ENCODE measurements at regions not wholly inside any gene's neighbourhood (a gene's known extent, or its start where the extent isn't known, plus 50 kb on each side); places are given as distances from the start of the nearest gene placed in this dataset.

DNA sequence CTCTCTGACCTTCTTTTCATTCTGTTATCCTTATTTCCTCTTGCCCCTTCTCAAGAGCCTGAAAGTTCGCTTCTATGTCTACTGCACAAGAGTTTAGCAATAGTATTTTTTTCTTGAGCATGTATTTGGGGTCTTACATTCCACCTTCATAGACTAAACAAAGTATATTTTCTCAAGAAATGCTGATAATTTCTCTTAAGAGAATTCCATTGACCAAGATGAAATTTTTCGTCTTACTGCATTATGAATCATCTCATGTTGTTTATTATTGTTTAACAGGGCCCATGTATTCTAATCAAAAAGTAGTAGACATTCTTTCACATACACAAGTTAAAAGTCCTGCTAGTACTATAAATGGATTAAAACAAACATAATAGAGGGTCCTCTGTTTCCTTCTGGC is 219.3 kb downstream of the C12orf50 start:
- Histone ChIP-seq H3K4me2 (replicated peaks; ENCODE audit: low read depth, low read length, poor library complexity, severe bottlenecking) (no peak overlapping the region), H3K9ac (ENCODE audit: low read length) (no peak overlapping the region), H3K36me3 (replicated peaks in 1 of 2; ENCODE audit: control extremely low read depth in 1 of 2, control insufficient read depth in 1 of 2, extremely low read depth in 1 of 2, insufficient read depth in 2 of 2, low read length in 1 of 2) (no peaks in the 10 kb centered on the region), H3K4me1 (ENCODE audit: control insufficient read depth in 2 of 2, insufficient read depth in 2 of 2, low read length in 2 of 2) (no peaks in the 10 kb centered on the region), H3K9me3 (ENCODE audit: control extremely low read depth in 1 of 3, control insufficient read depth in 2 of 3, insufficient read depth in 1 of 3, low read length in 2 of 3) (no peaks in the 10 kb centered on the region), H3K79me2 (ENCODE audit: control insufficient read depth, insufficient read depth, low read length) (no peaks in the 10 kb centered on the region), H3K4me3 (ENCODE audit: control extremely low read depth in 1 of 5, extremely low read depth in 1 of 5, insufficient read depth in 1 of 5, low read depth in 2 of 5, low read length in 4 of 5) (no peak overlapping the region), H3K27ac (ENCODE audit: low read length in 2 of 2) (no peak overlapping the region), H3K27me3 (replicated peaks in 1 of 4; ENCODE audit: control extremely low read depth in 1 of 4, control insufficient read depth in 3 of 4, insufficient read depth in 4 of 4, low read length in 3 of 4) (no peaks in the 10 kb centered on the region), H4K20me1 (ENCODE audit: control insufficient read depth, insufficient read depth, low read length, poor library complexity, severe bottlenecking) (no peaks in the 10 kb centered on the region), H2AFZ (ENCODE audit: insufficient read depth, low read depth, low read length, poor library complexity, severe bottlenecking) (no peak overlapping the region)
- POLR2A ChIA-PET = no interaction called here
- Mint-ChIP-seq H3K27ac (no peak overlapping the region), H3K27me3 (no peaks in the 10 kb centered on the region), H3K4me1 (no peaks in the 10 kb centered on the region), H3K9me3 (ENCODE audit: insufficient read depth) (peaks cover 2% of the 10 kb centered on the region), H3K4me3 (no peak overlapping the region)
- intact Hi-C loops (cut with micrococcal nuclease) = no loop called here
- TF ChIP-seq, protein P1, sequence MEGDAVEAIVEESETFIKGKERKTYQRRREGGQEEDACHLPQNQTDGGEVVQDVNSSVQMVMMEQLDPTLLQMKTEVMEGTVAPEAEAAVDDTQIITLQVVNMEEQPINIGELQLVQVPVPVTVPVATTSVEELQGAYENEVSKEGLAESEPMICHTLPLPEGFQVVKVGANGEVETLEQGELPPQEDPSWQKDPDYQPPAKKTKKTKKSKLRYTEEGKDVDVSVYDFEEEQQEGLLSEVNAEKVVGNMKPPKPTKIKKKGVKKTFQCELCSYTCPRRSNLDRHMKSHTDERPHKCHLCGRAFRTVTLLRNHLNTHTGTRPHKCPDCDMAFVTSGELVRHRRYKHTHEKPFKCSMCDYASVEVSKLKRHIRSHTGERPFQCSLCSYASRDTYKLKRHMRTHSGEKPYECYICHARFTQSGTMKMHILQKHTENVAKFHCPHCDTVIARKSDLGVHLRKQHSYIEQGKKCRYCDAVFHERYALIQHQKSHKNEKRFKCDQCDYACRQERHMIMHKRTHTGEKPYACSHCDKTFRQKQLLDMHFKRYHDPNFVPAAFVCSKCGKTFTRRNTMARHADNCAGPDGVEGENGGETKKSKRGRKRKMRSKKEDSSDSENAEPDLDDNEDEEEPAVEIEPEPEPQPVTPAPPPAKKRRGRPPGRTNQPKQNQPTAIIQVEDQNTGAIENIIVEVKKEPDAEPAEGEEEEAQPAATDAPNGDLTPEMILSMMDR (IDR thresholded peaks at IDR 0.05) = no peak
- no peak for TF ChIP-seq EZH2 (IDR thresholded peaks at IDR 0.05; ENCODE audit: borderline replicate concordance, insufficient read depth, low read depth, low read length, poor library complexity, severe bottlenecking)
- no CpG with 5 or more reads among the region's 2 CpGs for WGBS (ENCODE audit: insufficient coverage)
- ATAC-seq (ENCODE audit: low read depth) (no peak), DNase-seq (no peak)
- CTCF ChIA-PET = no interaction called here

DNA sequence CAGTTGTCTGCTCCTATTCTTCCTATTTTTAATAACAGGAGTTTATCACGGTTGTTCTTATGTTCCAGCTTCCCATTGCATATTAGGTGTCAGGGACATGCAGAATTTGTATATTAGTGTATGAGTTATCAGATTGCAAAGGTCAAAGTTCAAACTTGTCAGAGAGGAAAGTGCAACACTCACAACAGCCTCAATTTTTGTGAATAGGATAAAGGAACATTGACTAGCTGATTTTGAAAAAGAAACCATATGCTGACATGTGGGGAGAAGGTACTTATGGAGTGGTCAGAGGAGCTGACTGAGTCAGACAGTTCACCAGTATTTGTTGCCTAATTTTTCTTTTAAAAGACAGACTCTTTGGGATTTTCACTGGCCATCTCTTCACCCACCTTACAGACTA is 222.1 kb downstream of the C12orf50 start:
- H3K27me3 Mint-ChIP-seq = no peaks in the 10 kb centered on the region
- no peak for TF ChIP-seq EZH2 (IDR thresholded peaks at IDR 0.05; ENCODE audit: borderline replicate concordance, insufficient read depth, low read depth, low read length, poor library complexity, severe bottlenecking)
- TF ChIP-seq, protein P1 (IDR thresholded peaks at IDR 0.05) = no peak
- Histone ChIP-seq H3K9me3 (ENCODE audit: control extremely low read depth in 1 of 3, control insufficient read depth in 2 of 3, insufficient read depth in 1 of 3, low read length in 2 of 3) (no peaks in the 10 kb centered on the region), H4K20me1 (ENCODE audit: control insufficient read depth, insufficient read depth, low read length, poor library complexity, severe bottlenecking) (no peaks in the 10 kb centered on the region), H3K27me3 (replicated peaks in 1 of 4; ENCODE audit: control extremely low read depth in 1 of 4, control insufficient read depth in 3 of 4, insufficient read depth in 4 of 4, low read length in 3 of 4) (no peaks in the 10 kb centered on the region), H3K79me2 (ENCODE audit: control insufficient read depth, insufficient read depth, low read length) (no peaks in the 10 kb centered on the region), H3K36me3 (replicated peaks in 1 of 2; ENCODE audit: control extremely low read depth in 1 of 2, control insufficient read depth in 1 of 2, extremely low read depth in 1 of 2, insufficient read depth in 2 of 2, low read length in 1 of 2) (no peaks in the 10 kb centered on the region), H3K4me1 (ENCODE audit: control insufficient read depth in 2 of 2, insufficient read depth in 2 of 2, low read length in 2 of 2) (no peaks in the 10 kb centered on the region), H3K27ac (ENCODE audit: low read length in 2 of 2) (no peak overlapping the region), H3K4me2 (replicated peaks; ENCODE audit: low read depth, low read length, poor library complexity, severe bottlenecking) (no peak overlapping the region), H3K4me3 (ENCODE audit: control extremely low read depth in 1 of 5, extremely low read depth in 1 of 5, insufficient read depth in 1 of 5, low read depth in 2 of 5, low read length in 4 of 5) (no peak overlapping the region), H2AFZ (ENCODE audit: insufficient read depth, low read depth, low read length, poor library complexity, severe bottlenecking) (no peak overlapping the region), H3K9ac (ENCODE audit: low read length) (no peak overlapping the region)
- no peaks in the 10 kb centered on the region for H3K9me3 Mint-ChIP-seq (ENCODE audit: insufficient read depth)
- no peaks in the 10 kb centered on the region for H3K4me1 Mint-ChIP-seq
- ChIA-PET CTCF (no interaction called here), POLR2A (no interaction called here)
- no peak overlapping the region for H3K4me3 Mint-ChIP-seq
- ATAC-seq (ENCODE audit: low read depth) = no peak
- DNase-seq = no peak
- no CpG with 5 or more reads among the region's 1 CpG for WGBS (ENCODE audit: insufficient coverage)
- intact Hi-C loops (cut with micrococcal nuclease) = no loop called here
- no peak overlapping the region for H3K27ac Mint-ChIP-seq

Measured in B cell (primary cell).